ENCODE measurements at regions not wholly inside any gene's neighbourhood (a gene's known extent, or its start where the extent isn't known, plus 50 kb on each side); places are given as distances from the start of the nearest gene placed in this dataset.

GRCh38 chr13:40139896-40140520, 484.5 kb downstream of the COG6 start:
- no peak overlapping the region for H3K27ac ChIP-seq (ENCODE audit: control insufficient read depth, insufficient read depth, low read length)

GRCh38 chr13:40141859-40142555, 486.5 kb downstream of the COG6 start:
- no peak for DNase-seq (ENCODE audit: low read depth, low spot score)
- Histone ChIP-seq H3K9me3 (ENCODE audit: control insufficient read depth, low read depth, low read length) (no peaks in the 10 kb centered on the region), H3K36me3 (ENCODE audit: control insufficient read depth in 2 of 2, extremely low read depth in 1 of 2, insufficient read depth in 2 of 2, low read length in 2 of 2) (no peaks in the 10 kb centered on the region), H4K20me1 (ENCODE audit: control insufficient read depth, extremely low read depth, insufficient read depth, low read length) (no peaks in the 10 kb centered on the region), H3K27me3 (ENCODE audit: control insufficient read depth, extremely low read depth, insufficient read depth, low read length) (no peaks in the 10 kb centered on the region), H3K4me2 (ENCODE audit: control insufficient read depth, extremely low read depth, insufficient read depth, low read depth, low read length) (no peak overlapping the region), H3K27ac (ENCODE audit: control insufficient read depth, insufficient read depth, low read length) (no peak overlapping the region), H3K4me1 (ENCODE audit: control insufficient read depth, extremely low read depth, insufficient read depth, low read length) (no peaks in the 10 kb centered on the region), H3K9me1 (ENCODE audit: control insufficient read depth, extremely low read depth, insufficient read depth, low read length) (no peaks in the 10 kb centered on the region), H2AFZ (ENCODE audit: control insufficient read depth, low read length) (no peak overlapping the region), H3K79me2 (ENCODE audit: control insufficient read depth, insufficient read depth, low read length) (no peaks in the 10 kb centered on the region), H3K9ac (ENCODE audit: control insufficient read depth, extremely low read depth, insufficient read depth, low read length) (no peak overlapping the region), H3K4me3 (ENCODE audit: control insufficient read depth in 2 of 3, extremely low read depth in 1 of 3, insufficient read depth in 2 of 3, low read depth in 1 of 3, low read length in 3 of 3) (no peak overlapping the region)
- FAIRE-seq = peak; percentile 51
- no peak for TF ChIP-seq EZH2 (IDR thresholded peaks at IDR 0.05; ENCODE audit: low read length)
- no peak for TF ChIP-seq CTCF (optimal IDR thresholded peaks at IDR 0.05 in 1 of 3, IDR thresholded peaks at IDR 0.05 in 1 of 3, conservative IDR thresholded peaks at IDR 0.05 in 1 of 3; ENCODE audit: extremely low read depth in 1 of 3, insufficient read depth in 2 of 3, low read length in 3 of 3)
- dilution Hi-C loops (cut with MboI; ENCODE audit: extremely low pct_ligation_motif_present, low sequenced_read_pairs) = no loop called here

More at GRCh38 chr13:40139896-40140520, 484.5 kb downstream of the COG6 start:
- no peaks in the 10 kb centered on the region for H3K36me3 ChIP-seq (ENCODE audit: control insufficient read depth in 2 of 2, extremely low read depth in 1 of 2, insufficient read depth in 2 of 2, low read length in 2 of 2)
- H3K79me2 ChIP-seq (ENCODE audit: control insufficient read depth, insufficient read depth, low read length) = no peaks in the 10 kb centered on the region
- H3K9me3 ChIP-seq (ENCODE audit: control insufficient read depth, low read depth, low read length) = no peaks in the 10 kb centered on the region
- FAIRE-seq (no peak), DNase-seq (ENCODE audit: low read depth, low spot score) (no peak)
- no peaks in the 10 kb centered on the region for H3K27me3 ChIP-seq (ENCODE audit: control insufficient read depth, extremely low read depth, insufficient read depth, low read length)
- H3K4me3 ChIP-seq (ENCODE audit: control insufficient read depth in 2 of 3, extremely low read depth in 1 of 3, insufficient read depth in 2 of 3, low read depth in 1 of 3, low read length in 3 of 3) = no peak overlapping the region
- H4K20me1 ChIP-seq (ENCODE audit: control insufficient read depth, extremely low read depth, insufficient read depth, low read length) = no peaks in the 10 kb centered on the region
- TF ChIP-seq CTCF (optimal IDR thresholded peaks at IDR 0.05 in 1 of 3, IDR thresholded peaks at IDR 0.05 in 1 of 3, conservative IDR thresholded peaks at IDR 0.05 in 1 of 3; ENCODE audit: extremely low read depth in 1 of 3, insufficient read depth in 2 of 3, low read length in 3 of 3) = no peak
- no peak for TF ChIP-seq EZH2 (IDR thresholded peaks at IDR 0.05; ENCODE audit: low read length)
- dilution Hi-C loops (cut with MboI; ENCODE audit: extremely low pct_ligation_motif_present, low sequenced_read_pairs) = no loop called here
- H2AFZ ChIP-seq (ENCODE audit: control insufficient read depth, low read length) = no peak overlapping the region
- H3K4me2 ChIP-seq (ENCODE audit: control insufficient read depth, extremely low read depth, insufficient read depth, low read depth, low read length) = no peak overlapping the region
- H3K4me1 ChIP-seq (ENCODE audit: control insufficient read depth, extremely low read depth, insufficient read depth, low read length) = no peaks in the 10 kb centered on the region
- H3K9ac ChIP-seq (ENCODE audit: control insufficient read depth, extremely low read depth, insufficient read depth, low read length) = no peak overlapping the region
- no peaks in the 10 kb centered on the region for H3K9me1 ChIP-seq (ENCODE audit: control insufficient read depth, extremely low read depth, insufficient read depth, low read length)

Data from keratinocyte (primary cell).